HUES64 (cell line): ENCODE measurements at regions not wholly inside any gene's neighbourhood (a gene's known extent, or its start where the extent isn't known, plus 50 kb on each side); places are given as distances from the start of the nearest gene placed in this dataset.

Experiments
- H3K27ac ChIP-seq: 2 replicates; pipeline ENCODE4 v1.7.0; 2013; ENCODE audit warnings: low read depth, low read length, inconsistent platforms
- H3K27me3 ChIP-seq: 2 replicates; pipeline ENCODE4 v1.6.1; 2013; ENCODE audit warnings: mild to moderate bottlenecking, low read length; ENCODE audit not compliant: insufficient read depth
- H3K36me3 ChIP-seq: 2 replicates; pipeline ENCODE4 v1.6.1; 2013; ENCODE audit warnings: mild to moderate bottlenecking, low read length; ENCODE audit not compliant: insufficient read depth
- H3K4me1 ChIP-seq: 2 replicates; pipeline ENCODE4 v1.6.1; 2013; ENCODE audit warnings: mild to moderate bottlenecking, low read length, moderate library complexity; ENCODE audit not compliant: insufficient read depth
- H3K4me3 ChIP-seq: 2 replicates; pipeline ENCODE4 v1.5.1; 2013; ENCODE audit warnings: mild to moderate bottlenecking, low read length, moderate library complexity
- H3K9ac ChIP-seq: 2 replicates; pipeline ENCODE4 v1.6.1; 2013; ENCODE audit warnings: mild to moderate bottlenecking, low read depth, low read length
- H3K9me3 ChIP-seq: 2 replicates; pipeline ENCODE4 v1.6.1; 2013; ENCODE audit warnings: low read depth, low read length; ENCODE audit not compliant: insufficient read depth
- WGBS: fragments of 150-250, 120-280 bp; methylation state at CpG from one replicate; pipeline ENCODE4 v1.1.7; 2013; ENCODE audit warnings: missing lambda C conversion rate; 5-methylcytosine and 5-hydroxymethylcytosine counted together

- Histone ChIP-seq H3K9ac (no peak overlapping the region), H3K27ac (no peak overlapping the region), H3K4me3 (no peak overlapping the region), H3K4me1 (no peaks in the 10 kb centered on the region; the same call in 1 of the 2 replicates), H3K9me3 (no peaks in the 10 kb centered on the region), H3K27me3 (no peaks in the 10 kb centered on the region), H3K36me3 (no peaks in the 10 kb centered on the region)
- 81% methylated on average over 6 of the region's 6 CpGs for WGBS
Observed at GRCh38 chr9:87184956-87185642, 237.8 kb upstream of the GAS1 start.

GRCh38 chr9:87187656-87188055, 240.3 kb upstream of the GAS1 start:
- no peaks in the 10 kb centered on the region for H3K9me3 ChIP-seq
- H3K9ac ChIP-seq = no peak overlapping the region
- H3K4me3 ChIP-seq = no peak overlapping the region
- H3K27ac ChIP-seq = no peak overlapping the region
- 82% methylated on average over 2 of the region's 4 CpGs for WGBS
- no peaks in the 10 kb centered on the region for H3K27me3 ChIP-seq
- no peaks in the 10 kb centered on the region for H3K36me3 ChIP-seq
- H3K4me1 ChIP-seq = no peaks in the 10 kb centered on the region; the same call in 1 of the 2 replicates

- H3K4me3 ChIP-seq = no peak overlapping the region
- no peak overlapping the region for H3K9ac ChIP-seq
- H3K27ac ChIP-seq = no peak overlapping the region
- no peaks in the 10 kb centered on the region; the same call in 1 of the 2 replicates for H3K4me1 ChIP-seq
- no peaks in the 10 kb centered on the region for H3K27me3 ChIP-seq
- no peaks in the 10 kb centered on the region for H3K9me3 ChIP-seq
- no peaks in the 10 kb centered on the region for H3K36me3 ChIP-seq
- 94% methylated on average over 4 of the region's 4 CpGs for WGBS
Observed at GRCh38 chr9:87189006-87189405, 241.7 kb upstream of the GAS1 start.

- no peak overlapping the region for H3K9ac ChIP-seq
- H3K36me3 ChIP-seq = no peaks in the 10 kb centered on the region
- 92% methylated on average over 1 of the region's 1 CpG for WGBS
- no peaks in the 10 kb centered on the region for H3K9me3 ChIP-seq
- H3K4me1 ChIP-seq = peaks cover 6% of the 10 kb centered on the region; the same call in 1 of the 2 replicates
- H3K4me3 ChIP-seq = no peak overlapping the region
- H3K27ac ChIP-seq = no peak overlapping the region
- H3K27me3 ChIP-seq = no peaks in the 10 kb centered on the region
Observed at GRCh38 chr9:87193151-87193550, 245.8 kb upstream of the GAS1 start.

GRCh38 chr9:87193925-87194868, 246.9 kb upstream of the GAS1 start:
- Histone ChIP-seq H3K4me1 (peaks cover 14% of the 10 kb centered on the region), H3K27ac (no peak overlapping the region), H3K9ac (no peak overlapping the region), H3K9me3 (no peaks in the 10 kb centered on the region), H3K27me3 (no peaks in the 10 kb centered on the region), H3K4me3 (no peak overlapping the region), H3K36me3 (no peaks in the 10 kb centered on the region)
- WGBS = 81% methylated on average over 9 of the region's 9 CpGs

GRCh38 chr9:87195306-87195705, 248.0 kb upstream of the GAS1 start:
- Histone ChIP-seq H3K4me1 (peaks cover 25% of the 10 kb centered on the region), H3K9me3 (no peaks in the 10 kb centered on the region), H3K4me3 (no peak overlapping the region), H3K36me3 (no peaks in the 10 kb centered on the region), H3K27ac (no peak overlapping the region), H3K9ac (no peak overlapping the region), H3K27me3 (no peaks in the 10 kb centered on the region)

- 93% methylated on average over 9 of the region's 10 CpGs for WGBS
- Histone ChIP-seq H3K4me1 (peaks cover 29% of the 10 kb centered on the region), H3K27me3 (no peaks in the 10 kb centered on the region)
Observed at GRCh38 chr9:87197349-87198130, 250.2 kb upstream of the GAS1 start.

GRCh38 chr9:87198716-87199115, 251.4 kb upstream of the GAS1 start:
- no peaks in the 10 kb centered on the region for H3K9me3 ChIP-seq
- H3K9ac ChIP-seq = no peak overlapping the region
- 83% methylated on average over 3 of the region's 3 CpGs for WGBS
- H3K4me3 ChIP-seq = no peak overlapping the region
- no peak overlapping the region for H3K27ac ChIP-seq
- no peaks in the 10 kb centered on the region for H3K27me3 ChIP-seq
- H3K36me3 ChIP-seq = no peaks in the 10 kb centered on the region
- H3K4me1 ChIP-seq = peaks cover 29% of the 10 kb centered on the region

More at GRCh38 chr9:87197349-87198130, 250.2 kb upstream of the GAS1 start:
- no peaks in the 10 kb centered on the region for H3K36me3 ChIP-seq
- H3K9ac ChIP-seq = no peak overlapping the region
- no peak overlapping the region for H3K4me3 ChIP-seq
- no peaks in the 10 kb centered on the region for H3K9me3 ChIP-seq
- H3K27ac ChIP-seq = no peak overlapping the region

GRCh38 chr9:87199278-87199677, 252.0 kb upstream of the GAS1 start:
- H3K27ac ChIP-seq = no peak overlapping the region
- H3K36me3 ChIP-seq = no peaks in the 10 kb centered on the region
- WGBS = 87% methylated on average over 5 of the region's 5 CpGs
- no peak overlapping the region for H3K4me3 ChIP-seq
- H3K4me1 ChIP-seq = peaks cover 28% of the 10 kb centered on the region
- H3K27me3 ChIP-seq = no peaks in the 10 kb centered on the region
- H3K9ac ChIP-seq = no peak overlapping the region
- no peaks in the 10 kb centered on the region for H3K9me3 ChIP-seq

- Histone ChIP-seq H3K4me1 (peaks cover 23% of the 10 kb centered on the region), H3K27me3 (no peaks in the 10 kb centered on the region), H3K4me3 (no peak overlapping the region), H3K36me3 (no peaks in the 10 kb centered on the region), H3K27ac (no peak overlapping the region), H3K9ac (no peak overlapping the region), H3K9me3 (no peaks in the 10 kb centered on the region)
- WGBS = 51% methylated on average over 4 of the region's 4 CpGs
Observed at GRCh38 chr9:87199782-87200181, 252.5 kb upstream of the GAS1 start.

- Histone ChIP-seq H3K9ac (no peak overlapping the region), H3K36me3 (no peaks in the 10 kb centered on the region), H3K4me3 (no peak overlapping the region), H3K27me3 (no peaks in the 10 kb centered on the region), H3K4me1 (peaks cover 23% of the 10 kb centered on the region), H3K9me3 (no peaks in the 10 kb centered on the region), H3K27ac (no peak overlapping the region)
- WGBS = 90% methylated on average over 3 of the region's 4 CpGs
Observed at GRCh38 chr9:87201351-87201751, 254.0 kb upstream of the GAS1 start.
